ENCODE measurements at regions not wholly inside any gene's neighbourhood (a gene's known extent, or its start where the extent isn't known, plus 50 kb on each side); places are given as distances from the start of the nearest gene placed in this dataset.

GRCh38 chr1:229118477-229119061, 152.3 kb upstream of the RAB4A start:
- TF ChIP-seq POLR2A (IDR thresholded peaks at IDR 0.05) (no peak), CTCF (IDR thresholded peaks at IDR 0.05) (no peak)
